ENCODE measurements at regions not wholly inside any gene's neighbourhood (a gene's known extent, or its start where the extent isn't known, plus 50 kb on each side); places are given as distances from the start of the nearest gene placed in this dataset.

DNA sequence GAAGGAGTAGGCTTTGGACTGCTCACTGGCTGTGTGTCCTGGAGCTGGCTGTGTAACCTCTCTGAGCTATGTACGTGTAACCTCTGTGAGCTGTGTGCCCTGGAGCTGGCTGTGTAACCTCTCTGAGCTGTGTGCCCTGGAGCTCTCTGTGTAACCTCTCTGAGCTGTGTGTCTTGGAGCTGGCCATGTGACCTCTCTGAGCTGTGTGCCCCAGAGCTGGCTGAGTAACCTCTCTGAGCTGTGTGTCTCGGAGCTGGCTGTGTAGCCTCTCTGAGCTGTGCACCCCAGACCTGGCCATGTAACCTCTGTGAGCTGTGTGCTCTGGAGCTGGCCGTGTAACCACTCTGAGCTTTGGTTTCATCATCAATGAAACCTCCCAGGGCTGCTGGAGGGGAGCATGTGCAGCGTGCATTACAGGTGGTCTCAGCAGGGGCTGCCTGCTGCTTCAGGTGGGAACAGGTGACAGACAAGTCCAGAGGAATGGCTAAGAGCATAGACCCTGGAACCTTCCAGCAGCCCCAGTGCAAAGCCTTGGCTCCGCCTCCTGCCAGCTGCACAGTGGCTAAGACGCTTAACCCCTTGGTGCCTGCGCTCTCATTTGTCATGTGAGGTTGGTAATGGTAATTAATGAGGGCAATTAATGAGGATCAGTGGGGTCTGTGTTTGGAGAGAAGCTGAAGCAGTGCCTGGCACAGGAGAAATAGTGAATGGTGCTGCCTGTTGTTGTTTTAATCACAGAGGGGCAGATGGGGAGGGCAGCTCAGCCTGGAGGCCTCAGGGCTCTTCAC lies 86.7 kb downstream of the KATNIP start:
- TF ChIP-seq, protein P1, sequence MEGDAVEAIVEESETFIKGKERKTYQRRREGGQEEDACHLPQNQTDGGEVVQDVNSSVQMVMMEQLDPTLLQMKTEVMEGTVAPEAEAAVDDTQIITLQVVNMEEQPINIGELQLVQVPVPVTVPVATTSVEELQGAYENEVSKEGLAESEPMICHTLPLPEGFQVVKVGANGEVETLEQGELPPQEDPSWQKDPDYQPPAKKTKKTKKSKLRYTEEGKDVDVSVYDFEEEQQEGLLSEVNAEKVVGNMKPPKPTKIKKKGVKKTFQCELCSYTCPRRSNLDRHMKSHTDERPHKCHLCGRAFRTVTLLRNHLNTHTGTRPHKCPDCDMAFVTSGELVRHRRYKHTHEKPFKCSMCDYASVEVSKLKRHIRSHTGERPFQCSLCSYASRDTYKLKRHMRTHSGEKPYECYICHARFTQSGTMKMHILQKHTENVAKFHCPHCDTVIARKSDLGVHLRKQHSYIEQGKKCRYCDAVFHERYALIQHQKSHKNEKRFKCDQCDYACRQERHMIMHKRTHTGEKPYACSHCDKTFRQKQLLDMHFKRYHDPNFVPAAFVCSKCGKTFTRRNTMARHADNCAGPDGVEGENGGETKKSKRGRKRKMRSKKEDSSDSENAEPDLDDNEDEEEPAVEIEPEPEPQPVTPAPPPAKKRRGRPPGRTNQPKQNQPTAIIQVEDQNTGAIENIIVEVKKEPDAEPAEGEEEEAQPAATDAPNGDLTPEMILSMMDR (IDR thresholded peaks at IDR 0.05) = no peak
- TF ChIP-seq POLR2A (IDR thresholded peaks at IDR 0.05) = no peak
